Mesothelial cell of epicardium (in vitro differentiated cells): ENCODE measurements at regions not wholly inside any gene's neighbourhood (a gene's known extent, or its start where the extent isn't known, plus 50 kb on each side); places are given as distances from the start of the nearest gene placed in this dataset.

Source experiments
- DNase-seq, 2 experiments: peaks; one replicate each; pipeline ENCODE4 v3.0.0; 2021; ENCODE audit warnings: low spot score in 2 of 2; ENCODE audit not compliant: unreplicated experiment in 2 of 2
- H3K27ac Mint-ChIP-seq: 2 replicates; pipeline ENCODE4 v1.8.0; 2021; ENCODE audit warnings: mixed read lengths
- H3K27me3 Mint-ChIP-seq: 2 replicates; pipeline ENCODE4 v1.8.0; 2021; ENCODE audit warnings: low read depth, mixed read lengths
- H3K36me3 Mint-ChIP-seq: 2 replicates; pipeline ENCODE4 v1.8.0; 2021; ENCODE audit warnings: mixed read lengths
- H3K4me1 Mint-ChIP-seq: 2 replicates; pipeline ENCODE4 v1.8.0; 2021; ENCODE audit warnings: mixed read lengths
- H3K4me3 Mint-ChIP-seq: 2 replicates; pipeline ENCODE4 v1.8.0; 2021; ENCODE audit warnings: mild to moderate bottlenecking, moderate library complexity, mixed read lengths
- H3K9me3 Mint-ChIP-seq: 2 replicates; pipeline ENCODE4 v1.8.0; 2021; ENCODE audit warnings: mixed read lengths
- CTCF ChIP-seq: fragments of 200-600 bp; sonication (generic); IDR thresholded peaks from one replicate; pipeline ENCODE4 v1.5.0; 2021; ENCODE audit warnings: antibody characterized with exemption; ENCODE audit not compliant: unreplicated experiment

- Mint-ChIP-seq H3K4me1 (no peaks in the 10 kb centered on the region), H3K9me3 (peaks cover 16% of the 10 kb centered on the region), H3K36me3 (no peaks in the 10 kb centered on the region), H3K4me3 (no peak overlapping the region), H3K27ac (no peak overlapping the region), H3K27me3 (peaks cover 3% of the 10 kb centered on the region)
- DNase-seq, result no peak
- no peak for TF ChIP-seq CTCF
Observed at GRCh38 chr1:4219111-4219510, 319.0 kb upstream of the C1orf174 start.

GRCh38 chr1:4219826-4220225 is 319.8 kb upstream of the C1orf174 start:
- Mint-ChIP-seq H3K4me1 (no peaks in the 10 kb centered on the region), H3K27ac (no peak overlapping the region), H3K36me3 (no peaks in the 10 kb centered on the region), H3K4me3 (no peak overlapping the region), H3K9me3 (peaks cover 16% of the 10 kb centered on the region), H3K27me3 (peaks cover 3% of the 10 kb centered on the region)
- DNase-seq, result no peak
- TF ChIP-seq CTCF, result no peak

- H3K36me3 Mint-ChIP-seq, result no peaks in the 10 kb centered on the region
- no peaks in the 10 kb centered on the region for H3K27me3 Mint-ChIP-seq
- no peak for DNase-seq
- peaks cover 12% of the 10 kb centered on the region for H3K9me3 Mint-ChIP-seq
- no peak overlapping the region for H3K4me3 Mint-ChIP-seq
- H3K4me1 Mint-ChIP-seq, result no peaks in the 10 kb centered on the region
- TF ChIP-seq CTCF, result no peak
- H3K27ac Mint-ChIP-seq, result no peak overlapping the region
Observed at GRCh38 chr1:4220362-4220761, 320.3 kb upstream of the C1orf174 start.

GRCh38 chr1:4221107-4221506 is 321.0 kb upstream of the C1orf174 start:
- Mint-ChIP-seq H3K27ac (no peak overlapping the region), H3K4me1 (no peaks in the 10 kb centered on the region), H3K36me3 (no peaks in the 10 kb centered on the region), H3K9me3 (peaks cover 12% of the 10 kb centered on the region), H3K27me3 (no peaks in the 10 kb centered on the region), H3K4me3 (no peak overlapping the region)
- DNase-seq, result no peak
- TF ChIP-seq CTCF, result no peak

- H3K4me1 Mint-ChIP-seq, result no peaks in the 10 kb centered on the region
- no peaks in the 10 kb centered on the region for H3K27me3 Mint-ChIP-seq
- no peaks in the 10 kb centered on the region for H3K36me3 Mint-ChIP-seq
- H3K9me3 Mint-ChIP-seq, result peaks cover 18% of the 10 kb centered on the region
- TF ChIP-seq CTCF, result no peak
- no peak overlapping the region for H3K27ac Mint-ChIP-seq
- H3K4me3 Mint-ChIP-seq, result no peak overlapping the region
- DNase-seq, result no peak
Observed at GRCh38 chr1:4224684-4225467, 324.8 kb upstream of the C1orf174 start.

- H3K27ac Mint-ChIP-seq, result no peak overlapping the region
- H3K9me3 Mint-ChIP-seq, result peaks cover 20% of the 10 kb centered on the region
- H3K27me3 Mint-ChIP-seq, result no peaks in the 10 kb centered on the region
- no peaks in the 10 kb centered on the region for H3K36me3 Mint-ChIP-seq
- TF ChIP-seq CTCF, result no peak
- no peaks in the 10 kb centered on the region for H3K4me1 Mint-ChIP-seq
- DNase-seq, result no peak
- H3K4me3 Mint-ChIP-seq, result no peak overlapping the region
Observed at GRCh38 chr1:4227986-4228385, 327.9 kb upstream of the C1orf174 start.
